AG04450 (cell line): ENCODE measurements at regions not wholly inside any gene's neighbourhood (a gene's known extent, or its start where the extent isn't known, plus 50 kb on each side); places are given as distances from the start of the nearest gene placed in this dataset.

Experiments
- CTCF ChIA-PET: fragments of 300-600, 350-600 bp; formaldehyde crosslinking; extraction: SDS; loops from one replicate; lab custom pipeline; 2022; ENCODE audit warnings: antibody characterized with exemption, inconsistent platforms; lab: Charles Lee
- POLR2A ChIA-PET: fragments of 350-600 bp; formaldehyde crosslinking; extraction: SDS; loops from one replicate; lab custom pipeline; 2021; ENCODE audit warnings: antibody characterized with exemption, inconsistent platforms; lab: Yijun Ruan, JAX
- DNase-seq: peaks from one replicate; pipeline ENCODE4 v3.0.0-alpha.2; 2011; ENCODE audit warnings: low read depth, low spot score
- H3K27ac ChIP-seq: one replicate; pipeline ENCODE4 v1.5.1; 2012; ENCODE audit warnings: low read depth, low read length, control low read depth
- H3K27me3 ChIP-seq: one replicate; pipeline ENCODE4 v1.6.0; 2012; ENCODE audit warnings: low read length; ENCODE audit not compliant: control insufficient read depth, insufficient read depth
- H3K4me3 ChIP-seq: 2 replicates; pipeline ENCODE4 v1.5.1; 2011; ENCODE audit warnings: mild to moderate bottlenecking, low read depth, low read length, control low read depth
- H3K9me3 ChIP-seq: 2 replicates; pipeline ENCODE4 v1.5.1; 2012; ENCODE audit warnings: low read length; ENCODE audit not compliant: control insufficient read depth, insufficient read depth
- TF ChIP-seq, protein P1 (sequence below): IDR thresholded peaks from 2 replicates; pipeline ENCODE4 v1.5.1; 2011; ENCODE audit warnings: low read depth, low read length, control low read depth, inconsistent platforms

DNA sequence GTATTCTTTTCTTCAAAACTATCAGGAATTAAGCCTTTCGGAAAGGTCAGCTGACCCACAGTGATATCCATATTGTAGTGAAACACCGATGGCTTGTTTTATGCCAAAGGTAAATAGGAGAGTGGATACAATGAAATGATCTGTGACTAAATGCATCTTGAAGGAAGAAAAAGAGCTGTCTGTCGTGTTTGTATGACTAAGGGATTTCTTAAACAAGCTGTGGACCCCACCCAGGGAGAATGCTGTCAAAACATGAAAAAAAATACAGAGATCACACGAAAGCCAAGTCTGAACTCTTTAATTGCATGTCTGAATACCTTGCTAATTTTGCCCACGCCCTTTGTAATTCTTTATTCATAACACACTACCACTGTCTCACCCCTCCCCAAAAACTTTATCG is 286.4 kb upstream of the WWC1 start:
- no peak for DNase-seq
- ChIA-PET CTCF (interaction anchor here (0.6 kb wide), 1 partner anchor 669 kb away, joined by 6 read pairs; no protein-coding TSS in a partner anchor), POLR2A (no interaction called here)
- Histone ChIP-seq H3K9me3 (no peaks in the 10 kb centered on the region), H3K27me3 (peaks cover 3% of the 10 kb centered on the region), H3K27ac (no peak overlapping the region), H3K4me3 (no peak overlapping the region)
- TF ChIP-seq, protein P1, sequence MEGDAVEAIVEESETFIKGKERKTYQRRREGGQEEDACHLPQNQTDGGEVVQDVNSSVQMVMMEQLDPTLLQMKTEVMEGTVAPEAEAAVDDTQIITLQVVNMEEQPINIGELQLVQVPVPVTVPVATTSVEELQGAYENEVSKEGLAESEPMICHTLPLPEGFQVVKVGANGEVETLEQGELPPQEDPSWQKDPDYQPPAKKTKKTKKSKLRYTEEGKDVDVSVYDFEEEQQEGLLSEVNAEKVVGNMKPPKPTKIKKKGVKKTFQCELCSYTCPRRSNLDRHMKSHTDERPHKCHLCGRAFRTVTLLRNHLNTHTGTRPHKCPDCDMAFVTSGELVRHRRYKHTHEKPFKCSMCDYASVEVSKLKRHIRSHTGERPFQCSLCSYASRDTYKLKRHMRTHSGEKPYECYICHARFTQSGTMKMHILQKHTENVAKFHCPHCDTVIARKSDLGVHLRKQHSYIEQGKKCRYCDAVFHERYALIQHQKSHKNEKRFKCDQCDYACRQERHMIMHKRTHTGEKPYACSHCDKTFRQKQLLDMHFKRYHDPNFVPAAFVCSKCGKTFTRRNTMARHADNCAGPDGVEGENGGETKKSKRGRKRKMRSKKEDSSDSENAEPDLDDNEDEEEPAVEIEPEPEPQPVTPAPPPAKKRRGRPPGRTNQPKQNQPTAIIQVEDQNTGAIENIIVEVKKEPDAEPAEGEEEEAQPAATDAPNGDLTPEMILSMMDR, result no peak

DNA sequence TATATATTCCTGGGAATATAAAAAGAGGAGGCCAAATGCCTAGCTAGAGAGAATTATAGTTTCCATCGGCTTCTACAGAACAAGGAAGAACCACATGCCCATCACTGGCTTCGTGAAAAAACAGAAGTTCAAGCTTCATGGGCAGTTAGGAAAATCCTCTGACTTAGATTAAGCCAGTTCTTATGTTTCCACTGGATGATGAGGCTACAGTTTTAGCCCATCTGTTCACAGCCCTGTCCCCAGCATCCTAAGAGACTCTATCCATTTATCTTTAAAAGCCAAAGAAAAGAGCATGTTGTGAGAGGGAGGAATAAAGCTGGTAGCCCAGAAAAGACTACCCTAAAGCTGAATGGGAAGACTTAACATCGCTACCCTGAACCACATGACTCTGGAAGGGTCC is 285.5 kb upstream of the WWC1 start:
- Histone ChIP-seq H3K27ac (no peak overlapping the region), H3K27me3 (peaks cover 5% of the 10 kb centered on the region), H3K9me3 (no peaks in the 10 kb centered on the region), H3K4me3 (no peak overlapping the region)
- ChIA-PET POLR2A (no interaction called here), CTCF (interaction anchor here (0.6 to 1.3 kb wide), 4 partner anchors 176 to 668 kb away, joined by 3 to 6 read pairs (median 3); no protein-coding TSS in a partner anchor)
- TF ChIP-seq, protein P1, result no peak
- DNase-seq, result no peak

DNA sequence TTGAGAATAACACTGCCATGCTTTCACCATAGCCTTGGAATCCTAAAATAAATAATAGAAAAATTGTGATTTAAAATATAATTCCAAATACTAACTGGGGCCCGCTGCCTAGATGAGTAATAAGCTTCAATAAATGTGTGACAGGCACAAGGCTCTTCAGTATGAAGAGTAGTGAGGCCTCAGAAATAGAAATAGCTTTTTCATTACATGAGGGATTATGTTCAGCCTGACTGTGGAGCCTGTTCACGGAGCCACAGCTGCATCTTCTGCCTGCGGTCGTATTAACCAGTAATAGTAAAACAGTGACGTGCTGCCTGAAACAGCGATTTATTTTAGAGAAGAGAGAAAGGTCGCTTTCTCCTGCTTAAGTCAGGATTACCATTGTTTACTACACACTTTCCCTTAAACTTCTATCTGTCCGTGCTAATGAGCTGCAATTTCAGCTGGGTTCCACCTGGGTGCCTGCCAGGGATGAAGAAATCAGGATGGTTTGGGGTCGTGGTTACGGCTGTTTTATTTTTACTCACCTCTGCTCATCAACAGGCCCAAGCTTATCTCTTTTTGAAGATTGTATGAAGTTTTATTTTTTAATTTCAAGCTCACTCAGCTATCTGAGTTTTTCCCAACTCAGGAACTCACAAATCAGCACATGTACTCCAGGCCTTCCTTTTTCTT is 284.9 kb upstream of the WWC1 start:
- Histone ChIP-seq H3K9me3 (no peaks in the 10 kb centered on the region), H3K27ac (no peak overlapping the region), H3K27me3 (peaks cover 5% of the 10 kb centered on the region), H3K4me3 (no peak overlapping the region)
- CTCF ChIA-PET, result interaction anchor here (0.5 to 1.3 kb wide), 4 partner anchors 17 to 424 kb away, joined by 3 read pairs; no protein-coding TSS in a partner anchor
- POLR2A ChIA-PET, result no interaction called here
- DNase-seq, result no peak
- TF ChIP-seq, protein P1, result no peak

DNA sequence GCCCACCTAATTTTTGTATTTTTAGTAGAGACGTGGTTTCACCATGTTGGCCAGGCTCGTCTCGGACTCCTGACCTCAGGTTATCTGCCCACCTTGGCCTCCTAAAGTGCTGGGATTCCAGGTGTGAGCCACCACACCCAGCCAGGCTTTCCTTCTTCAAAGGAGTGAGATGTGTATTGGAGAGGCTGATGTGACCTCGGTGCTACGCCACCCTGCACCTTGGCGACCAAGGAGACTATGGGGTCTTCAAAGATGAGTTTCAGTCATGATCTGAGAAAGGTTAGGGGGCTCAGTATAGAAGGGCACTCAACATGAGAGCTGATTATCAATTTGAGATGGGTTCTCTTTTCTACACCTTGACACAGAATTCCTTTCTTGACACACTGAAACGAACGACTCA is 284.2 kb upstream of the WWC1 start:
- Histone ChIP-seq H3K9me3 (no peaks in the 10 kb centered on the region), H3K27me3 (peaks cover 5% of the 10 kb centered on the region), H3K27ac (no peak overlapping the region), H3K4me3 (no peak overlapping the region)
- no peak for DNase-seq
- CTCF ChIA-PET, result interaction anchor here (0.5 to 1.3 kb wide), 3 partner anchors 18 to 424 kb away, joined by 3 read pairs; no protein-coding TSS in a partner anchor
- POLR2A ChIA-PET, result no interaction called here
- TF ChIP-seq, protein P1, result no peak

DNA sequence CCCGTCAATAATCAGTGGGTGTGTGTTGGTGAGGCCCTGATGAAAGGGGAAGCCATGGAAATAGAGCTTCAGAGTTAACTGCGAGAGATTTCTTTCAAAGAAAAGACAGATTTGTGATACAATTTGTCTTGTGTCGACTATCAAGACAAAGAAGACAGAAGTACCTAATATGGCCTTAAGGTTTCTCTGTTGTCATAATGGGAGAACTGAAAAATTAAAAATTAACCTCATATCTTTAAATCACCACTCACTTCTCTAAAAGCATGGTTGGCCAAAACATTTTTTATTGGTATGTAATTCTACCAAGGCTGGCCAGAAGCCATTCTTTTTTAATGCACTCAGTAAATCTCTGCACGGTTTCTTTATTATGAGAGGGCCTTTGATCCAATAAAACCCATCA is 282.9 kb upstream of the WWC1 start:
- TF ChIP-seq, protein P1, result no peak
- no peak for DNase-seq
- ChIA-PET POLR2A (no interaction called here), CTCF (no interaction called here)
- no peak overlapping the region for H3K27ac ChIP-seq
- no peak overlapping the region for H3K4me3 ChIP-seq
- H3K9me3 ChIP-seq, result no peaks in the 10 kb centered on the region
- peaks cover 5% of the 10 kb centered on the region for H3K27me3 ChIP-seq
